Calu3 (cell line): ENCODE measurements at regions not wholly inside any gene's neighbourhood (a gene's known extent, or its start where the extent isn't known, plus 50 kb on each side); places are given as distances from the start of the nearest gene placed in this dataset.

Experiments
- BruUV-seq: library from RNA; stranded (reverse); fragments of 400-500 nt; replicated peaks from 2 replicates; lab custom pipeline; 2021; lab: Mats Ljungman, UMichigan
- CTCF ChIA-PET: fragments of 300-600 bp; sonication (Branson Sonifier 250); formaldehyde crosslinking; loops from one replicate; lab custom pipeline; 2022; ENCODE audit warnings: antibody characterized with exemption; lab: Charles Lee
- DNase-seq: peaks from one replicate; pipeline ENCODE4 v3.0.0; 2022
- H3K27ac Mint-ChIP-seq: one replicate; pipeline ENCODE4 v1.8.0; 2022; ENCODE audit warnings: mixed read lengths; ENCODE audit not compliant: unreplicated experiment
- H3K27me3 Mint-ChIP-seq: one replicate; pipeline ENCODE4 v1.8.0; 2022; ENCODE audit warnings: mixed read lengths; ENCODE audit not compliant: unreplicated experiment
- H3K36me3 Mint-ChIP-seq: one replicate; pipeline ENCODE4 v1.8.0; 2022; ENCODE audit warnings: mild to moderate bottlenecking, moderate library complexity, mixed read lengths; ENCODE audit not compliant: insufficient read depth, unreplicated experiment
- H3K4me1 Mint-ChIP-seq: one replicate; pipeline ENCODE4 v1.8.0; 2022; ENCODE audit warnings: mild to moderate bottlenecking, low read depth, mixed read lengths; ENCODE audit not compliant: unreplicated experiment
- H3K4me3 Mint-ChIP-seq: one replicate; pipeline ENCODE4 v1.8.0; 2022; ENCODE audit warnings: mild to moderate bottlenecking, low read depth, moderate library complexity, mixed read lengths; ENCODE audit not compliant: unreplicated experiment
- H3K9me3 Mint-ChIP-seq: one replicate; pipeline ENCODE4 v1.8.0; 2022; ENCODE audit warnings: low read depth, mixed read lengths; ENCODE audit not compliant: unreplicated experiment
- intact Hi-C: fragments of 100-400 bp; cut with micrococcal nuclease; formaldehyde crosslinking; loops from one replicate; pipeline ENCODE4 v1.10.0; 2022; ENCODE audit not compliant: unreplicated experiment
- TF ChIP-seq, protein P1 (sequence below): fragments of 200-600 bp; IDR thresholded peaks from one replicate; pipeline ENCODE4 v1.8.0; 2022; ENCODE audit warnings: antibody characterized with exemption; ENCODE audit not compliant: unreplicated experiment

DNA sequence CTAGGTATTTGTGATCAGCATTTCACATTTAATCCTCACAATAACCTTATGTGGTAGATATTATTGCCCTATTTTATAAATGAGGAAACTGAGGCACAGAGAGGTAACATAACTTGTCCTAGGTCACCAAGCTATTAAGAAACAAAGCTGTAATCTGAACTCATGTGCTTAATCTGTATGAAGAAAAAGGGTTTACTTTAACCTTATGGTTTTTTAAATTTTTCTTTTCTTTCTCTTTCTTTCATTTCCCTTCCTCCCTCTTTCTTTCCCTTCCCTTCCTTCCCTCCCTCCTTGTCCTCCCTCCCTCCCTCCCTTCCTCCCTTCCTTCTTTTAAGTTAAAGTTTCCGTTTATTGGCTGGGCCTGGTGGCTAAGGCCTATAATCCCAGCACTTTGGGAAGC lies 105.2 kb upstream of the AMZ2 start:
- Mint-ChIP-seq H3K4me3 (no peak overlapping the region), H3K9me3 (no peaks in the 10 kb centered on the region), H3K27ac (no peak overlapping the region), H3K36me3 (no peaks in the 10 kb centered on the region), H3K4me1 (no peaks in the 10 kb centered on the region), H3K27me3 (no peaks in the 10 kb centered on the region)
- TF ChIP-seq, protein P1, sequence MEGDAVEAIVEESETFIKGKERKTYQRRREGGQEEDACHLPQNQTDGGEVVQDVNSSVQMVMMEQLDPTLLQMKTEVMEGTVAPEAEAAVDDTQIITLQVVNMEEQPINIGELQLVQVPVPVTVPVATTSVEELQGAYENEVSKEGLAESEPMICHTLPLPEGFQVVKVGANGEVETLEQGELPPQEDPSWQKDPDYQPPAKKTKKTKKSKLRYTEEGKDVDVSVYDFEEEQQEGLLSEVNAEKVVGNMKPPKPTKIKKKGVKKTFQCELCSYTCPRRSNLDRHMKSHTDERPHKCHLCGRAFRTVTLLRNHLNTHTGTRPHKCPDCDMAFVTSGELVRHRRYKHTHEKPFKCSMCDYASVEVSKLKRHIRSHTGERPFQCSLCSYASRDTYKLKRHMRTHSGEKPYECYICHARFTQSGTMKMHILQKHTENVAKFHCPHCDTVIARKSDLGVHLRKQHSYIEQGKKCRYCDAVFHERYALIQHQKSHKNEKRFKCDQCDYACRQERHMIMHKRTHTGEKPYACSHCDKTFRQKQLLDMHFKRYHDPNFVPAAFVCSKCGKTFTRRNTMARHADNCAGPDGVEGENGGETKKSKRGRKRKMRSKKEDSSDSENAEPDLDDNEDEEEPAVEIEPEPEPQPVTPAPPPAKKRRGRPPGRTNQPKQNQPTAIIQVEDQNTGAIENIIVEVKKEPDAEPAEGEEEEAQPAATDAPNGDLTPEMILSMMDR: no peak
- no TSS peak for BruUV-seq
- DNase-seq: no peak
- CTCF ChIA-PET: no interaction called here
- intact Hi-C loops: no loop called here

DNA sequence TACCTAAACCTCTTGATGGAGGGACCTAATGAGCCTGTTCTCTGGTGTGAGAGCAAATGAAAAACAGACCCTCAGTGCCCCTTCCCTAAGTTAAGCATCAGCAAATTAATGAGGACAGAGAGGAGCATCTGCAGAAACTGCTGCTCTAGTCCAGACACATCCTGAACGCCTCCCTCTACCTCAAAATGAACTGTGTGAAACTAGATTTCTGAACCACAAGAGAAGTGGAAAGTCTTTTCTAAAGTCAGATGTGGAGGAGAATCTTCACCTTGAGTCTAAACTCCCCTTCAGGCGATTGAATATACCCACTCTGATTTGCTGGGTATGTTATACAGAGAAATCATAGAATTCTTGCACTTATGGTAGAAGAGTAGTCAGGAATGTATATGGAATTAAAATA lies 104.4 kb upstream of the AMZ2 start:
- no peaks in the 10 kb centered on the region for H3K27me3 Mint-ChIP-seq
- no peak overlapping the region for H3K4me3 Mint-ChIP-seq
- CTCF ChIA-PET: no interaction called here
- intact Hi-C loops: no loop called here
- no peak overlapping the region for H3K27ac Mint-ChIP-seq
- H3K4me1 Mint-ChIP-seq: no peaks in the 10 kb centered on the region
- no peaks in the 10 kb centered on the region for H3K9me3 Mint-ChIP-seq
- H3K36me3 Mint-ChIP-seq: no peaks in the 10 kb centered on the region
- TF ChIP-seq, protein P1: no peak
- no TSS peak for BruUV-seq
- no peak for DNase-seq

DNA sequence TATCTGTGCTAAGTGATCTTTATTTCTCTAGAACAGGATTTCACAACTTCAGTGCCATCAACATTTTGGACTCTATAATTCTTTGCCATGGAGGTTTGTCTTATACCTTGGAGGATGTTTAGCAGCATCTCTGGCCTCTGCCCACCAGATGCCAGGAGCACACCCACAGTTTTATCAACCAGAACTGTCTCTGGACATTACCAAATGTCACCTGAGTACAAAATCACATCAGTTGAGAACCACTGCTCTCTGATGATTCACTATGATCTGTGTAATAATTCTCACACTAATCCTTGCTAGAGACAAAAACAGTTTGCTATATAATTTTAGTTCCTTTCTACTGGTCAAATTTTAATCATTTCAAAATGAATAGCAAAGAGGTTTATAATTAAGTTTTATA lies 102.8 kb upstream of the AMZ2 start:
- CTCF ChIA-PET: no interaction called here
- TF ChIP-seq, protein P1: no peak
- H3K27ac Mint-ChIP-seq: no peak overlapping the region
- intact Hi-C loops: no loop called here
- no peak for DNase-seq
- no peaks in the 10 kb centered on the region for H3K27me3 Mint-ChIP-seq
- no peak overlapping the region for H3K4me3 Mint-ChIP-seq
- H3K4me1 Mint-ChIP-seq: no peaks in the 10 kb centered on the region
- H3K36me3 Mint-ChIP-seq: no peaks in the 10 kb centered on the region
- no TSS peak for BruUV-seq
- no peaks in the 10 kb centered on the region for H3K9me3 Mint-ChIP-seq

DNA sequence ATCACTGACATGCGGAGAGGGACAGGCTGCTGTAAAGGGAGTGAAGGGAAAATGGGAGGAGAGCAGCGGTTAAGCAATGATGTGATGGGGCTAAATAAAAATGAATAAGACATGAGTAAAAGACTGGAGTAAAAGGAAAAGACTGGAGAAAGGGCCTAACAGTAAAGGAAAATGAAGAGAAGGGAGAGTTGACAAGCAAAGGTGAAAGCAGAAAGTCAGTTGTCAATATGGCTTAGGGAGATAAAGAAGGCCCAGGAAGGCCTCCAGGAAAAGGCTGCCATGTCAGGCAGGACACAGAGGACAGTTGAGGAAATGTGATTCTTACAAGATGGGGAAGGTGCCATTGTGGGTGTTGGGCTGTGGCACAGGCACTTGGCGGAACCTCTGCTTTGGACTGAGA lies 98.9 kb upstream of the AMZ2 start:
- TF ChIP-seq, protein P1: no peak
- CTCF ChIA-PET: no interaction called here
- no peaks in the 10 kb centered on the region for H3K27me3 Mint-ChIP-seq
- H3K27ac Mint-ChIP-seq: no peak overlapping the region
- H3K9me3 Mint-ChIP-seq: no peaks in the 10 kb centered on the region
- no peak for DNase-seq
- no TSS peak for BruUV-seq
- no peaks in the 10 kb centered on the region for H3K4me1 Mint-ChIP-seq
- H3K36me3 Mint-ChIP-seq: no peaks in the 10 kb centered on the region
- intact Hi-C loops: no loop called here
- no peak overlapping the region for H3K4me3 Mint-ChIP-seq
